ENCODE measurements at regions not wholly inside any gene's neighbourhood (a gene's known extent, or its start where the extent isn't known, plus 50 kb on each side); places are given as distances from the start of the nearest gene placed in this dataset.

DNA sequence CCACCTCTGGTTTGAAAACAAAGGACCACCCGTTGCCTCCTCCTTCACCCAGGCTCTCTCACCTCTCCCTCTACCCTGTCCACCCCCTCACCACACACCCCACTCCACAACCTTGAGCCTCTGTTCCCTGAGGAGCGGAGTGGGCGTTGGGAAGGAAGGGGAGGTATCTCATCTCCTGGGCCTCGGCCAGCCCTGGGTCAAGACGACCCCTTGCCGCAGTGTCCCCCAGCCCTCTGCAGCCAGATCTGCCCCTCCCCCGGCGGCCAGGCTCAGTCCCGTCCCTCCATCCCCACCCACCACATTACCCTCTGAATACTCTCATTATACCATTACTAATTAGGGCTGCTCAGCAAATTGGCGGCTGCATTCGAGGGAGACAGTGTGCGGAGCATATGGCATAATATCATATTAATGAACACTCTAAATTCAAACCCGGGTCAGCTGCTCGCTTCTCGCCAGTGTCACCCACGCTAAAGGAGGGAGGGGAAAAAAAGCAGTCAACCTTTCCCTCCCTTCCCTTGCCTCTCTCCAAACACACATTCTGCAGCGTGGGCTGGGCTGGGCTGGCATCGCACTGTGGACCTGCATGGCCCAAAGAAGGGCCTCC lies 123.2 kb upstream of the LHX1 start:
- Mint-ChIP-seq H3K27me3 (peaks cover 52% of the 10 kb centered on the region), H3K27ac (no peak overlapping the region), H3K9me3 (no peaks in the 10 kb centered on the region), H3K4me3 (no peak overlapping the region), H3K36me3 (ENCODE audit: low read depth) (no peaks in the 10 kb centered on the region), H3K4me1 (no peaks in the 10 kb centered on the region)
- intact Hi-C loops (cut with micrococcal nuclease): no loop called here
- DNase-seq: no peak

DNA sequence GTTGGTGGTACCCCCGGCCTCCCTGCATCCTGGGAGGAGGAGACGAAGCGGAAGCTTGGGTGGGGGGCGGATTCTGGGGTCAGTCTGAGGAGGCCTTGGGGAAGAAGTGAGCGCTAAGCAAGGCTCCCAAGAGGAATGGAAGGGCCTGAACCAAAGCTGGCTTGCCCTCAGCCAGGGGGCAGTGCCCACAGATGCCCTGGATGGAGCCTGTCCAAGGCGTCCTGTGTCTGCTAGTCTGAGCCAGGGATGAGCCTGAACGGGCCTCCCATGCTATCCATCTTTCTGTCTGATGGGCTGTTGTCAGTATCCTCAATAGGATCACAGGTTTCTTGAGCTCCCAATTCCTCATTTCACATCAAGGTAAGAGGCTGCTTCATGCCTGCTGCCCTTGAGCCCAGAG lies 122.3 kb upstream of the LHX1 start:
- Mint-ChIP-seq H3K4me1 (no peaks in the 10 kb centered on the region), H3K4me3 (no peak overlapping the region), H3K9me3 (no peaks in the 10 kb centered on the region), H3K27me3 (peaks cover 48% of the 10 kb centered on the region), H3K36me3 (ENCODE audit: low read depth) (no peaks in the 10 kb centered on the region), H3K27ac (no peak overlapping the region)
- no peak for DNase-seq
- intact Hi-C loops (cut with micrococcal nuclease): no loop called here

DNA sequence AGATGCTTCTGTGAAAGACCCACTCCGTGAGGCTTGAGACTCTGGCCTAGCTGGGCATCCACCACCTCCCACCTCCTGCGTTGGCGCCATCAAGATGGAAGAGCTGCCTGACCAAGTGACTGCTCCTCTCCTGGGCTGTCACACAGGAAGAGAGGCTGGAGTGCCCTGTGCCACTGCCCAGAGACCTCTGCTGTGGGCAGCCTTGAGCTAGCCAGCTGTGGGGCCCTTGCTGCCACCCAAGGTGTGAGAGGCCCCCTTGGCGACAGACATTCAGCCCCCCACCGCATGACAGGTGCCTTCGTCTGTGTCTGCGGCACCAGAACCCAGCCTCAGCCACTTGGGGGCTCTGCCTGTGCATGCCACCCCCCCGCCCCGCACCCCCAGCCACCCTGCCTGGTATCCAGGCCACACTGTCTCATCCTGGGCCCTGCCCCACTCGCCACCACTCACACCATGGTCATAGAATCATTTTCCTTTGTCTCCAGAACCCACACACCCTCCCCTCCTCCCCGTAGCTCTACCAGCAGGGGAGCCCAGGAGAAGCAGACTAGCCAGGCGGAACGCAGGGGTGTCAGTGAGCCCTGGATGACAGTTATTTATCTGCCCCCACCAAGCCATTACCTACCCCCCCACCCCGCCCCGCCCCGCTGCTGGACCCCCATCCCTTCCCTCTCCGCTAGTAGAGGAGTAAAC lies 120.9 kb upstream of the LHX1 start:
- intact Hi-C loops (cut with micrococcal nuclease): no loop called here
- Mint-ChIP-seq H3K9me3 (no peaks in the 10 kb centered on the region), H3K36me3 (ENCODE audit: low read depth) (no peaks in the 10 kb centered on the region), H3K27me3 (peaks cover 40% of the 10 kb centered on the region), H3K4me1 (no peaks in the 10 kb centered on the region), H3K4me3 (no peak overlapping the region), H3K27ac (no peak overlapping the region)
- DNase-seq: no peak

DNA sequence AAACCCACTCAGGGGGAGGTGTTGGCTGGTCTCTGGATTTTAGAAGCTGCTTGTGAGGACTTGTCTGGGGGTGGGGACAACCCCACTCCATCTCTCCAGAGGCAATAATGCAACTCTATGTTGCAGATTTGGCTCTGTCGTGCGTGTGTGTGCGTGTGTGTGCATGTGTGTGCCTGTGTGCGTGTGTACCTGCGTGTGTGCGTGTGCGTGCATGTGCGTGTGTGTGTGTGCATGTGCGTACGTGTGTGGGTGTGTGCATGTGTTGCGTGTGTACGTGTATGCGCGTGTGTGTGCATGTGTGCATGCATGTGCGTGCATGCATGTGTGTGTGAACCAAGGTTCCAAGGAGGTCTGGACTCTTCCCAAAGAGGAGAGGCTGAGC lies 120.4 kb upstream of the LHX1 start:
- H3K4me3 Mint-ChIP-seq: no peak overlapping the region
- peaks cover 40% of the 10 kb centered on the region for H3K27me3 Mint-ChIP-seq
- H3K9me3 Mint-ChIP-seq: no peaks in the 10 kb centered on the region
- no peak overlapping the region for H3K27ac Mint-ChIP-seq
- no peak for DNase-seq
- no peaks in the 10 kb centered on the region for H3K36me3 Mint-ChIP-seq (ENCODE audit: low read depth)
- intact Hi-C loops (cut with micrococcal nuclease): no loop called here
- no peaks in the 10 kb centered on the region for H3K4me1 Mint-ChIP-seq

DNA sequence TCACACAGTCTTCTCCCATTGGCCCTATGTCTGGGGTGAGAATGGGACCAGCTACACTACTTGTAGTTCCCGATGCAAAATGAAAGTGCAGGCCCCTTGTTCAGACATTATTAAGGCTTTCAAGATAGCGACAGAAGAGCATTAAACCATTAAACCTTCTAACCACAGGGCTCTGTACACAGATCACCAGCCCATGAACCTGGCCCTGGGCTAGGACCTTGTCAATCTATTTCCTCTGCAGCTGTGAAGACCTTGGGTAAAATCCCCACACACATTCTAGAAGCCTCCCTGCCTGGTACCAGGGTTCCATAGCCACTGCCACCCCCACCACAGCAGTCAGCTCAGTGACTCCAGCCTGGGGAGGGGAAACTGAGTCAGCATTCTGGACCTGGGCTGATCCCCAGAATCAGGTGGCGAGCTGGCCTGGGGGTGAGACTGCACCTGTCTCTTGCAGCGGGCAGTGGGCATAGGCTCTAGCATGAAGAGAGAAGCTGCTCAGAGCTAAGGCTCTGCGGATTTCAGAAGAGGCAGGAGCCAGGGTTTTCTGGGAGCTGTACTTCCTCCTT lies 119.7 kb upstream of the LHX1 start:
- Mint-ChIP-seq H3K4me3 (no peak overlapping the region), H3K27me3 (peaks cover 35% of the 10 kb centered on the region), H3K9me3 (no peaks in the 10 kb centered on the region), H3K27ac (no peak overlapping the region), H3K36me3 (ENCODE audit: low read depth) (no peaks in the 10 kb centered on the region), H3K4me1 (no peaks in the 10 kb centered on the region)
- no peak for DNase-seq
- intact Hi-C loops (cut with micrococcal nuclease): no loop called here

DNA sequence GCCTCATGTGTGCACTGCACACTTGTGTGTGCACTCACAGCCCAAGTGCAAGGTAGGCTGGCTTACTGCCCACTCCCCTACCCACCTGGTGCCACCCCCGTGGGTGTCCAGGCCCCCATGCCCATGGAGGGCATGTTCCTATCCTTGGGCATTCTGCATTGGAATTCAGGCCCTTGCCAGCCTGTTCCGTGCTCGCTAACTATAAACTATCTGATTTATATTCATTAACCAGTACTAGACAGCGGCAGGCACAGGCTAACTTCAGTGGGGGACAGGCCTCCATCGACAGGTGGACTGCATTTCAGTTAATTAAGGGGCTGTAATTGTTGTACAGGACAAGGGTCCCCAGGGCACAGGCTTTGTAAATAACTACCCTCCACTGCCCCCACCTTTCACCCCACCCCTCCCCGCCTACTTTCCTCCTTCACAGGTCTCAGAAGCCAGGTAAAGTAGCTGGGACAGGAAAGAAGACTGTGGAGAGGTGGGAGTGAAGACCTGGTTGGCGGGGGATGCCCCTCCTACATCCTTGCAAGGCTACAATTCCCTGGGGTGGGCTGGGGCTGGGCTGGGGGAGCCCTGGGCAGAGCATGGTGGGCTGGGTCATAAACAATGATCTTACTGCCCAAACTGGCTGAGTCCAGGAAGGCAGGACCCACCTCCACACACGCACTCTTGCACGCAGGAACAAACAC lies 119.0 kb upstream of the LHX1 start:
- Mint-ChIP-seq H3K4me1 (no peaks in the 10 kb centered on the region), H3K9me3 (no peaks in the 10 kb centered on the region), H3K4me3 (no peak overlapping the region), H3K27me3 (peaks cover 33% of the 10 kb centered on the region), H3K36me3 (ENCODE audit: low read depth) (no peaks in the 10 kb centered on the region), H3K27ac (no peak overlapping the region)
- DNase-seq: no peak
- intact Hi-C loops (cut with micrococcal nuclease): no loop called here

DNA sequence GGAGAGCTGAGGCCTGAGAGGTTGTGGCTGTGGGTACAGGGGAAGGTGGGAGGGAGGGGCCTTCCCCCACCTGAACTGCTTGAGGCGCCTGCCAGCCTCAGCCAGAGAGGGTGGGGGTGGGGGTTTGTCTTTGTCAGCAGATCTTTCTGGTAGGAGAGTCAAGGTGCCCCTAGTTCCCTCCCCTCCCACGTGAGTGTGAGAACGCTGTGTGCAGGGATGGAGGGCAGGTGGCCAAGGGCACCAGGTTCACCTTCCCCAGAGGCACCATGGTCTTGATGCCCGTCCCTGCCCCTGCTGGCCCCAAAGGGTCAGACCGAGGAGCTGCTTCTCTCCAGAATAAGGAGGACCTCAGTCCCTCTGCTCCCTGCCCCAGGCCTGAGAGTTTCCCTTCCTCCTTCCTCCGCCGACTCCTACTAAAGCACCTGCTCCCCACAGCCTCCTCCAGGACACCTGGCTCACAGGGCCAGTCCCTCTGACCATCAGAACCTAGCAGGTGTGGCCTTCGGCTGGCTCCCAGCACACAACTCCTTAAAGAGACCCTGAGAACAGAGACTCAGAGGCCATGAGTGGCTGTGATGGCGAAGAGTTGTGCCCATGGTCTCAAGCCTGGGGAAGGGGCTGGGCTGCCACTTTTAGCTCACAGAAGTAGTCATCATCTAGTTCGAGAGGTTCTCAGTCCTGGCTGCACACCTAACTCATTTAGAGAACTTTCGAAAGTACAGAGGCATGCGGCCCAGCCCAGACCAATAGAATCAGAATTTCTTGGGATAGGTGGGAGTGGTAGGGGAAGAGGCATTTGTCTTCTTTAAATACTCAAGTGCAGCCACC lies 113.2 kb upstream of the LHX1 start:
- H3K4me3 Mint-ChIP-seq: no peak overlapping the region
- H3K27me3 Mint-ChIP-seq: peaks cover 46% of the 10 kb centered on the region
- H3K4me1 Mint-ChIP-seq: no peaks in the 10 kb centered on the region
- no peak overlapping the region for H3K27ac Mint-ChIP-seq
- H3K9me3 Mint-ChIP-seq: no peaks in the 10 kb centered on the region
- DNase-seq: no peak
- intact Hi-C loops (cut with micrococcal nuclease): no loop called here
- H3K36me3 Mint-ChIP-seq (ENCODE audit: low read depth): no peaks in the 10 kb centered on the region

DNA sequence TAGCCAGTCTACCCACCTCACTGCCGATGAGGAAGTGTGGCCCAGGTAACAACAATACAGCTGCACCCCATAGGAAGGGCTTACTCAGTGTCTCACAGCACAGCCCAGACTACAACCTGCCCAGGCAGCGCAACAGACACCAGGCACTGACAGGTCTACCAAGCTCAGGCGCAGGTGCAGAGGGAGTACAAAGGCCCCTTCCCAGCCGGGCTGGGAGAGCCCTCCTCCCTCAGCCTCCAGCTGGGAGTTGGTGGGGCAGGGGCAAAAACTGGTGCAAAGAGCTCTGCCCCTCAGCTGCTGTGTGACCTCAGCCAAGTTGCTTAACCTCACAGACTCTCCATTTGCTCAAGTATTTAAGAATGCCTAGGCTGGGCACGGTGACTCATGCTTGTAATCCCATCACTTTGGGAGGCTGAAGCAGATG lies 112.6 kb upstream of the LHX1 start:
- Mint-ChIP-seq H3K4me3 (no peak overlapping the region), H3K27me3 (peaks cover 46% of the 10 kb centered on the region), H3K27ac (no peak overlapping the region), H3K36me3 (ENCODE audit: low read depth) (no peaks in the 10 kb centered on the region), H3K9me3 (no peaks in the 10 kb centered on the region), H3K4me1 (no peaks in the 10 kb centered on the region)
- no peak for DNase-seq
- intact Hi-C loops (cut with micrococcal nuclease): no loop called here

DNA sequence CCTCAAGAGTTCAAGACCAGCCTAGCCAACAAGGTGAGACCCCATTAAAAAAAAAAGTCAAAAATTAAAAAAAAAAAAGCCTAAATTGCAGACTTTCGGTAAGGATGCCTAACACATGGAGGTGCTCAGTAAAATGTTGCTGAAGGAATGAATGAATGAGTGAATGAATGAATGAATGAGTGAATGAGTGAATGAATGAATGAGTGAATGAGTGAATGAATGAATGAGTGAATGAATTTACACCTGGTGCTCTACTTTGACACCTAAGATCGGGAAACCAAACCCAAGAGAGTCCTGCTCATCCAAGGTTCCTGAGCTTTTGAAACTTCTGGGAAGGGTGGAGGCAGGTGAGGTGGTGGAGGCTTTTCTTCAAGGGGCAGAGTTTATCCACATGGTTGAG lies 112.2 kb upstream of the LHX1 start:
- intact Hi-C loops (cut with micrococcal nuclease): no loop called here
- no peaks in the 10 kb centered on the region for H3K9me3 Mint-ChIP-seq
- no peaks in the 10 kb centered on the region for H3K36me3 Mint-ChIP-seq (ENCODE audit: low read depth)
- no peak overlapping the region for H3K27ac Mint-ChIP-seq
- peaks cover 46% of the 10 kb centered on the region for H3K27me3 Mint-ChIP-seq
- H3K4me1 Mint-ChIP-seq: no peaks in the 10 kb centered on the region
- no peak for DNase-seq
- H3K4me3 Mint-ChIP-seq: no peak overlapping the region

DNA sequence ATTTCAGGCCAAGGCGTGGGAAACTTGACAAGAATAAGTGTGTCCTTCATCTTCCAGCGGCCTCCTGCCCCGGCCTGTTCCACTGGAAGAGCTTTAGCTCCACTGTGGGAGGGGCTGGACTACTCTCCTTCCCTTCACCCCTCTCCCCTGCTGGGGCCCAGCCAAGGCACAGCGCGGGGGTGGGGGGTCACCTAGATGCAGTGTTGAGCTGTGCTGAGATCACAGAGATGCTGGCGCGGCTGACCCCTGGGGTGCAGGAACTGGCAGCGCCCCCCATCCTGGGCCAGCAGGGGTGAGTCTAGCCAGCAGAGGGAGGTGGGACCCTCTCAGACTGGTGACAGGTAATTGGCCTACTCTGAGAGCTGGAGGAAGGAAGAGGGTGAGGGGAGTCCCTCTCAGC lies 111.8 kb upstream of the LHX1 start:
- Mint-ChIP-seq H3K27ac (no peak overlapping the region), H3K4me3 (no peak overlapping the region), H3K27me3 (peaks cover 45% of the 10 kb centered on the region), H3K9me3 (no peaks in the 10 kb centered on the region), H3K36me3 (ENCODE audit: low read depth) (no peaks in the 10 kb centered on the region), H3K4me1 (no peaks in the 10 kb centered on the region)
- DNase-seq: no peak
- intact Hi-C loops (cut with micrococcal nuclease): no loop called here

DNA sequence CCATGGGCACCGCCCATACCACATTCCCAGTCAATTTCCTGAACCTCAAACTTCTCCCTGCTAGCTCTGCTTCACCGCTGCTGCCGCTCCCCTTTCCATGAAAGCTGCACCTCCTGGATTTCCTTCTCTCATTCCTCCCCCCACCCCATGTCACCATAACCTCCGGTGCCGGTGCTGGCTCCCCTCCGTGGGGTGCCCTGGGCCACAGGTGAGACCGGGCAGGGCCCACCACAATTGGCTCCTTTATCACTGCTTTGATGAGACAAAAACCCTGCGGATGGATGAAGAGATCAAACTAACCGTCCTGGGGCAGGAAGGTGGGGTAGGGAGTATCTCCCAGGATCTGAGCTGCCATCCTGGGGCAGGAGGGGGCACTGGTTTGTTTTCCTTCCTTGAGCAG lies 111.3 kb upstream of the LHX1 start:
- H3K4me3 Mint-ChIP-seq: no peak overlapping the region
- H3K27me3 Mint-ChIP-seq: peaks cover 43% of the 10 kb centered on the region
- H3K27ac Mint-ChIP-seq: no peak overlapping the region
- H3K36me3 Mint-ChIP-seq (ENCODE audit: low read depth): no peaks in the 10 kb centered on the region
- H3K4me1 Mint-ChIP-seq: no peaks in the 10 kb centered on the region
- intact Hi-C loops (cut with micrococcal nuclease): no loop called here
- DNase-seq: no peak
- H3K9me3 Mint-ChIP-seq: no peaks in the 10 kb centered on the region

DNA sequence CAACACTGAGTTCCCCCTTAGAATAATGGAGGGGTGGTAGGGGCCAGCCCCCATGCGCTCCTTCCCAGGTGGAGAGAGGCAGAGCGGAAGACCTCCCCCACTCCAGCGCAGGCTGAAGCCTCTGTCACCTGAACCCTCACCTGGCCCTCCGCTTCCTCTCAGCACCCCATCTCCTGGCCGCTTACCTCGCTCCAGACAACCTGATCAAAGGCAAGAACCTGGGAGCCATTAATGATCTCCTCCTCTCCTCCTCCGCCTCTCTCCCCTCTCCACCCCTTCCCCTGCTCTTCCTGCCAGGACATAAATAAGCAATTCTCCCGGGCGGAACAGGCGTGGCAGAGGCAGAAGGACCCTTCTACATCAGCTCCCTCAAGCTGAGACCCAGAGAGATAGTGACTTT lies 110.2 kb upstream of the LHX1 start:
- DNase-seq: no peak
- Mint-ChIP-seq H3K4me1 (no peaks in the 10 kb centered on the region), H3K27me3 (peaks cover 34% of the 10 kb centered on the region), H3K36me3 (ENCODE audit: low read depth) (no peaks in the 10 kb centered on the region), H3K27ac (no peak overlapping the region), H3K4me3 (no peak overlapping the region), H3K9me3 (no peaks in the 10 kb centered on the region)
- intact Hi-C loops (cut with micrococcal nuclease): no loop called here

DNA sequence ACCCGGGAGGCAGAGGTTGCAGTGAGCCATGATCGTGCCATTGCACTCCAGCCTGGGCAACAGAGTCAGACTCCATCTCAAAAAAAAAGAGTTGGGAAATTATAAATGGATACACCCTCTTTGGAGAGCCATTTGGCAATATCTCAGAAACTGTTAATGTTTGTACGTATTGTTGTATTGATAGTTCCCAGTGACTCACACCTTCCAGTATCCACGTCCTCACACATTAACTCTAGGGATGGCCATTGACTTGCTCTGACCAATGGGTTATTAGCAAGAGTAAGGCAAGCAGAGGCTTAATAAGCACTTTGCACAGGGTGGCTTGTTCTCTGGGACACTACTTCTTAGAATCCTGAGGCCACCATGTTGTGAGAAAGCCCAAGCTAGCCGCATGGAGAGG lies 107.6 kb upstream of the LHX1 start:
- no peak for DNase-seq
- H3K4me3 Mint-ChIP-seq: no peak overlapping the region
- no peaks in the 10 kb centered on the region for H3K4me1 Mint-ChIP-seq
- peaks cover 29% of the 10 kb centered on the region for H3K27me3 Mint-ChIP-seq
- H3K36me3 Mint-ChIP-seq (ENCODE audit: low read depth): no peaks in the 10 kb centered on the region
- H3K27ac Mint-ChIP-seq: no peak overlapping the region
- no peaks in the 10 kb centered on the region for H3K9me3 Mint-ChIP-seq
- intact Hi-C loops (cut with micrococcal nuclease): no loop called here

DNA sequence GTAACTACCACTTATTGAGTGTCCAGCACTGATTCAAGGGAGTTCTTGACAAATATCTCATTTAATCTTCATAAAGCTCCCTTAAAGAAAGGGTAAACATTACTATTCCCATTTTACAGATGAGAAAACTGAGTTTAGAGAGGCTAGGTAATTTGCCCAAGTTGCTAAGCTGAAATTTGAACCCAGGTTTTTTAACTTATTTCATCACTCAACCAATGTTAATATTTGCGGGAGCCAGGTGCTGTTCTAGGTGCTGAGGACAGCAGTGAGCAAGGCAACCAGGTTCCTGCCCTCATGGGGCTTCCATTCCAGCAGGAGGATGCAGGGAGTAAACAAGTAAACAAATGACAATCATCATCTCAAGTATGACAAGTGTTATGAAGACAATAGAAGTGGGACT lies 104.0 kb upstream of the LHX1 start:
- H3K9me3 Mint-ChIP-seq: no peaks in the 10 kb centered on the region
- H3K27me3 Mint-ChIP-seq: peaks cover 11% of the 10 kb centered on the region
- intact Hi-C loops (cut with micrococcal nuclease): no loop called here
- no peak overlapping the region for H3K4me3 Mint-ChIP-seq
- H3K36me3 Mint-ChIP-seq (ENCODE audit: low read depth): no peaks in the 10 kb centered on the region
- no peak for DNase-seq
- no peak overlapping the region for H3K27ac Mint-ChIP-seq
- no peaks in the 10 kb centered on the region for H3K4me1 Mint-ChIP-seq
